Activated CD4-positive, CD25-positive, alpha-beta regulatory T cell (primary cell): ENCODE measurements at regions not wholly inside any gene's neighbourhood (a gene's known extent, or its start where the extent isn't known, plus 50 kb on each side); places are given as distances from the start of the nearest gene placed in this dataset.
"Not testable (repeated sequence)": the region's sequence is repeated elsewhere in the genome, so short reads cannot be mapped to it uniquely, and the experiment has no call there.

Source experiments
- DNase-seq, 4 experiments: peaks; one replicate each; lab custom pipeline; 2025; lab: John Stamatoyannopoulos, UW

GRCh38 chr12:75798136-75798926 lies 233.2 kb downstream of the PHLDA1 start:
- DNase-seq = no peak

DNA sequence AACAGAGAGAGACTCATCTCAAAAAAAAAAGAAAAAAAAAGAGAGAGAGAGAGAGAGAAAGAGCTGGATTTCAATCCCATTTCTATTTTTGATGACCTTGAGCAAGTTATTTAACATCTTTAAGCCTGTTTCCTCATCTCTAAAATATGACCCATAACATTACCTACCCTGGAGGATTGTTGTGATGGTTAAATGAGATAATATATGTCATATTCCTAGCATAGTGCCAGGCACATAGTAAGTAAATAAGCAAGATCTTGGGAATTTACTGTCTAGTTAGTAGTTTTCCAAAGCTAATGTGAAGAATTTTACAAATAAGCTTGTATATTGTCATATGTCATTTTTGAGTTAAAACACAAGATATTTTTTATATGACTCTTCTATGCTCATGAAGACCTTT lies 236.5 kb downstream of the PHLDA1 start:
- no peak for DNase-seq

DNA sequence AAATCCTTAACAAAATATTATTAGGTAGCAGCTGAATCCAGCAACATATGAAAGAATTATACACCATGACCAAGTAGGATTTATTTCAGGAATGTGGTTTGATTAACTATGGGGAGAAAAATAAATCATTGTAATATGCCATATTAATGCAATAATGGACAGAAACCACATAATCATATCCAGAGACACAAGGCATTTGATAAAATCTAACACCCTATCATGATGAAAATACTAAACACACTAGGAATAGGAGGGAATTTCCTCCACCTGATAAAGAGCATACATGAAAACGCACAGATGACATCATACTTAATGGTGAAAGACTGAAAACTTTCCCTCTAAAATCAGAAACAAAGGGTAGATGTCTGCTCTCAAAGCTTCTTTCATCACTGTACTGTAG lies 238.9 kb downstream of the PHLDA1 start:
- DNase-seq = no peak

- DNase-seq = no peak
Measured at GRCh38 chr12:75790219-75790618, 241.4 kb downstream of the PHLDA1 start.

- not testable (repeated sequence) for DNase-seq
Measured at GRCh38 chr12:75787146-75787545, 244.4 kb downstream of the PHLDA1 start.

GRCh38 chr12:75786070-75786469 lies 245.5 kb downstream of the PHLDA1 start:
- no peak for DNase-seq

GRCh38 chr12:75784591-75784990 lies 247.0 kb downstream of the PHLDA1 start:
- no peak for DNase-seq

DNA sequence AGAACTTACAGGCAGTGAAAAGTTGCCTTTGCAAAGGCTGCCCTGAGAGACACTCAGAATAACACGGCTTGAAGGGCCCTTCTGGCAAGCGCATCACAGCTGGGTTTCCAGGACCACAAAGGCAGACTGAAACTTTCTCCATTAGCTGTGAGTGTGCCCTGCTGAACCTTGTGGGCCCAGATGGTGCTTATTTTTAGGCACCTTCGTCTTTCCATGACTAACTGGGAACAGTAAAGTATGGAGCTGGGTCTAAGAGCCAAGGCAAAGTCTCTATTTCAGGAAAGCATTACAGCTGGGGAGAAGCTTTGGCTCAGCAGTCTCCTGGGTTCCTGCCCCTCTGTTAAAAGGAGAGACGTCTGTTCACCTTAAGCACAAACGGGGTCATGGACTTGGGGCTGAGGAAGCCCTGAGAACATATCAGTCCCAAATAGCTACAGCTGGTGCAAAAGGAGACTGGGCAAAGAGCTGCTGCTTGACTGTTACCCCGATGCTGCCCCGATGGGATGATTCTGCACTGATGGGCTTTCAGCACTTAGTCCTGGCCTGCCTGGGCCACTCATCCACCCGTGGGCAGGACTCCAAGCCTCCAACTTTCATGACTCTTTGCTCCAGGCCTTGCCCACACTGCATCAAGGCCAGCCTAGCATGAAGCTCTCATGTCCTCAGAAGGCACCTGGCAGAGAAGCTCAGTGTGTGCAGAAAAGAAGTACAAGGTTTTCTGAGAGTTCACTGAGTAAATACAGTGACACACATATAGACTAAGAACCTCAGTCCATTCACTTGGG lies 248.3 kb downstream of the PHLDA1 start:
- no peak for DNase-seq

DNA sequence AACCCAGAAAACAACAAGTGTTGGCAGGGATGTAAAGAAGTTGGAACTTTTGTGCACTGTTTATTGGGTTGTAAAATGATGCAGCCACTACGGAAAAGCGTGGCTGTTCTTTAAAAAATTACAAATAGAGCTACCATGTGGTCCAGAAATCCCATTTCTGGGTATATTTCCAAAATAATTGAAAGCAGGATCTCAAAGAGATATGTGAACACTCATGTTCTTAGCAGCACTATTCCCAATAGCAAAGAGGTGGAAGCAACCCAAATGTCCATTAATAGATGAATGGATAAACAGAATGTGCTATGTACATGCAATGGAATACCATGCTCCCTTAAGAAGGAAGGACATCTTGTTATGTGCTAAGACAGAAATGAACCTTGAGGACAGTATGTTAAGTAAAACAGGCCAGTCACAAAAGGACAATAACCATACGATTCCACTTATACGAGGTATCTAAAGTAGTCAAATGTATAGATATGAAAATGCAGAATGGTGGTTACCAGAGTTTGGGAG lies 249.5 kb downstream of the PHLDA1 start:
- DNase-seq = no peak

GRCh38 chr12:75781532-75782046 lies 250.0 kb downstream of the PHLDA1 start:
- no peak for DNase-seq

GRCh38 chr12:75779891-75780496 lies 251.6 kb downstream of the PHLDA1 start:
- DNase-seq = no peak

- DNase-seq = no peak
Measured at GRCh38 chr12:75774261-75775052, 257.1 kb downstream of the PHLDA1 start.

DNA sequence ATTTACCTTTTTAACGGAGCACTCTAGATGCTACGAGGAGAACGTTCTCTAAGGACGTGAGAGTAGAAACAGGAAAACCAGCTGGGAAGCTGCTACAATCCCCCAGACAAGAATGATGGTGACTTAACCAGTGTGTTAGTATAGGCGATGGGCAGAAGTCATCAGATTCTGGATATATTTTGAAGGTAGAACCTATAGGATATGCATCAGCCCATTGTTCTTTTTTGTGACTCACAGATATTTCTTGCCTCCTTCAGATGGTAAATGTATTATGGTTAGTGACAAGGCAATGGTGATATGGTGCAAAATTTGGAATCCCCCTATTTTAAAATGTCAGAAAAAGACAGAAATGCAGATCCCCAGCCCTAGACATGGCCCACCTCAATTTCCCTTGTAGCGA lies 258.2 kb downstream of the PHLDA1 start:
- DNase-seq = no peak

- DNase-seq = no peak
Measured at GRCh38 chr12:75771023-75771422, 259.6 kb upstream of the KRR1 start.

- no peak for DNase-seq
Measured at GRCh38 chr12:75767957-75768356, 256.5 kb upstream of the KRR1 start.

GRCh38 chr12:75766263-75767160 lies 255.1 kb upstream of the KRR1 start:
- DNase-seq = no peak

DNA sequence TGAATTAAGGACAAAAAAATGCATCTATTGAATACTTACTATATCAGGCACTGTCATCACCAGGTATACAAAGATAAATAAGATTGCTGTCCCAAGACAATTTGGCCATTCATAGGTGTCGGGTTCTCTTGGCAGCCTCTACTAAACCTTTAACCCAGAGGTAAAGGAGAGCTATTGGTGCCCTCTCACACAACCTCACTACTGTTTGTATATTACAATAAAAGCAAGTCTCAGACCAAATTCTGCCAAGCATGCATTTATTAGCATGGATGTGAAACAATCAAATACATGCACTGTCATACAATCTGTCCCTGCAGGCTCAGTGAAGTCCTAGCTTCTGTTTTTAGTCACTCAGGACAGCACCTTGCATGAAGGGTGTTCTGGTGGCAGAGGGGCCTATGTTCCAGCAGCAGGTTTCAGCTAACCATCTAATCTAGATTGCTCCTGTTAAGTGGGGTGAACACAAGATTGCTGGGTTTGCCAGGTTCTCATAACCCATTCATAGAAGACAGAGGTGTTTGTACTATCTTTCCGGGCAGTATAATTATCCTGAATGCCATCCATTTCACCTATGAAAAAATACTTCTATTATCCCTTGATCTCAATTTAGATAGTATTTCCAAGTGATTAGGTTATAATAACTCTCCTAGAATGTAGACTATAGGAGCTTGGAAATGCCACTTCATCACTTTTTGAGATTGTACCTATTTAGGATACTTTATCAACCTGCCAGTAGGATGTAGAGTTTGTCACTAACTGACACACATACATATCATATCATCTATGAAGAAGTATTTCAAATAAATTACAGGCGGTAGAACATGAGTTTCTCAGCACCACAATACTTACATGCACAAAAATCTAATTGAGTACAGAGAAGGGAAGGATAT lies 254.0 kb upstream of the KRR1 start:
- DNase-seq = no peak

DNA sequence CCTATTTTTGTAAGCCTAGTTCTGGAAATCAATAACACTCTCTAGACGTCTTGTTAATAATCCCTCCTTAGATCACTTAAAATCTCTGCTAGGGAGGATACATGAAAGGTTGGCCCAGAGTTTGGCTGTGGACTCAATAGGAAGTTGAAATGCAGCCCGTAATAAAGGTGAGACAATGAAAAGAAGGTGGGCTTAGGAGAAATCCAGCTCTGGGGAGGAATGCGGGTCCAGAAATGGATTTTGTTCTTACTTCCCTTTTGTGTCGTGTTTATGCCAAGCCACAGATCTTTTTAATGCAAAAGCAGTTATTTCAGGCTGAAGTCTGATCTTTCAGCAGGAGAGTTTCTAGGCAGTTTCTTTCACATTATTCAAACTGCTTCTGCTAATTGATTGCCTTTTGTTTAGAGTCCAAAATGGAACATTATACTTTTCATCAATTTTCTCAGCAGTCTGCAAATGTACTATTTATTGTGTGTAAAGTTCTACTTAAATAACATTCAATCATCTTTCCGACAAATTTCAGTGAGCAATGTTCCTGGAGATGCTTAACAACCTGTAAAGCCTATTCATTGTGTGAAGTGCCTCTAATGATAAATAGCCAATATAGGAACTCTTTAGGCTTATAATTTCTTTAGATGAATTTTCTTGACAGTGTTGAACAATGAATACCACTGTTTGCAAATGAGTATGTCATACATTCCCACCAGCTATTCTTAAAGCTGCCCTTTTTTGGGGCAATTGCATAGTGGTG lies 252.9 kb upstream of the KRR1 start:
- DNase-seq = no peak
